ENCODE measurements at regions not wholly inside any gene's neighbourhood (a gene's known extent, or its start where the extent isn't known, plus 50 kb on each side); places are given as distances from the start of the nearest gene placed in this dataset.

GRCh38 chr4:112854420-112854819 lies 195.0 kb upstream of the ANK2 start:
- Histone ChIP-seq H3K36me3 (ENCODE audit: low read depth) (no peaks in the 10 kb centered on the region), H3K4me1 (replicated peaks; ENCODE audit: insufficient read depth) (no peaks in the 10 kb centered on the region), H3K79me2 (ENCODE audit: low read depth) (no peaks in the 10 kb centered on the region), H3K4me2 (no peak overlapping the region), H4K20me1 (ENCODE audit: insufficient read depth) (no peaks in the 10 kb centered on the region), H3K9me3 (ENCODE audit: insufficient read depth, low read depth) (no peaks in the 10 kb centered on the region), H3K9me2 (ENCODE audit: insufficient read depth) (no peaks in the 10 kb centered on the region), H2AFZ (no peak overlapping the region), H3K27me3 (ENCODE audit: insufficient read depth, low read depth) (no peaks in the 10 kb centered on the region), H3K27ac (no peak overlapping the region), H3K4me3 (no peak overlapping the region), H3F3A (ENCODE audit: insufficient read depth, low read depth) (no peaks in the 10 kb centered on the region)
- no TSS peak for BruUV-seq (replicated peaks)
- no peak for TF ChIP-seq CTCF (conservative IDR thresholded peaks at IDR 0.05)
- no peak for TF ChIP-seq EZH2 (IDR thresholded peaks at IDR 0.05; ENCODE audit: low read depth)
- ChIA-PET POLR2A (ENCODE audit: unreplicated experiment) (no interaction called here), CTCF (no interaction called here)
- no peak for DNase-seq
- intact Hi-C loops (cut with micrococcal nuclease; ENCODE audit: unreplicated experiment), result no loop called here

DNA sequence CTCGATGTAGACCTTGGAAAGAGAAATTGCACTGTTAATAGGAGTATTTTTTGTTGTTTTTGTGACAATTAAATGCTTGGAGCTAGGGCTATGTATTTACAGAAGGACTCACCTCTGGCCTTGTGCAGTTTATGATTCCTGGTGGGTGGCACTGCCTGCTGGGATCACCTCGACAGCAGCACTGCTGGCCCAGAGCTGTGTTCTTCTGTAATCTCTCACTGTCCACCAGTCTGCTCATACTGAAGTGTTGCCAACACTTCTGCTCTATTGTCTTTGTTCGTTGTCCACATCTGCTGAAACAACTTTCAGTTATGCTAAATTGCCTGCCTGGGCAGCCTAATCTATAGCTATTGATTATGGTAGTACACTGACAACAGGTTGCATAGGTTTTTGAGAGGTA lies 194.4 kb upstream of the ANK2 start:
- Histone ChIP-seq H3K9me2 (ENCODE audit: insufficient read depth) (no peaks in the 10 kb centered on the region), H3K27ac (no peak overlapping the region), H3K4me1 (replicated peaks; ENCODE audit: insufficient read depth) (no peaks in the 10 kb centered on the region), H2AFZ (no peak overlapping the region), H3K4me2 (no peak overlapping the region), H3K9me3 (ENCODE audit: insufficient read depth, low read depth) (no peaks in the 10 kb centered on the region), H3K27me3 (ENCODE audit: insufficient read depth, low read depth) (no peaks in the 10 kb centered on the region), H3K36me3 (ENCODE audit: low read depth) (no peaks in the 10 kb centered on the region), H3F3A (ENCODE audit: insufficient read depth, low read depth) (no peaks in the 10 kb centered on the region), H4K20me1 (ENCODE audit: insufficient read depth) (no peaks in the 10 kb centered on the region), H3K79me2 (ENCODE audit: low read depth) (no peaks in the 10 kb centered on the region), H3K4me3 (no peak overlapping the region)
- no peak for DNase-seq
- intact Hi-C loops (cut with micrococcal nuclease; ENCODE audit: unreplicated experiment), result no loop called here
- no TSS peak for BruUV-seq (replicated peaks)
- no peak for TF ChIP-seq CTCF (conservative IDR thresholded peaks at IDR 0.05)
- no peak for TF ChIP-seq EZH2 (IDR thresholded peaks at IDR 0.05; ENCODE audit: low read depth)
- CTCF ChIA-PET, result no interaction called here
- POLR2A ChIA-PET (ENCODE audit: unreplicated experiment), result no interaction called here

DNA sequence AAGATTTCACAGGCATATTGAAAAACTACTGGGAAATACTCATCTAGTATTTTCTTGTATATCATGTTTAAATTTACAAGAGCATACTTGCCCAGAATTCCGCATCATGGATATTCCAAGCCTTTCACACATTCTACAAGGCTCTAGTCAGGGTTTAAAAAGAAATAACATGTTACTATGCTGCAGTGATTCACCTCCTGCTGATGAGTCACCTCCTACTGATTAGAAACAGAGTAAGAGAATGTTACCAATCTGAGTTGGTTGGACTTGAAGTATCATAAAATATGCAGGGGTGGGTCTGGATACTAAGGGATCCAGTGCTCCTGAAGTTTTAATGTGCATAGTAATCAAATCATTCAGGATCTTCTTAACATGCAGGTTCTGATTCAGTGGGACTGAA lies 192.0 kb upstream of the ANK2 start:
- no peak for DNase-seq
- H3K79me2 ChIP-seq (ENCODE audit: low read depth), result no peaks in the 10 kb centered on the region
- ChIA-PET POLR2A (ENCODE audit: unreplicated experiment) (no interaction called here), CTCF (no interaction called here)
- H3F3A ChIP-seq (ENCODE audit: insufficient read depth, low read depth), result no peaks in the 10 kb centered on the region
- H3K27ac ChIP-seq, result no peak overlapping the region
- no peak for TF ChIP-seq EZH2 (IDR thresholded peaks at IDR 0.05; ENCODE audit: low read depth)
- no peak for TF ChIP-seq CTCF (conservative IDR thresholded peaks at IDR 0.05)
- H3K27me3 ChIP-seq (ENCODE audit: insufficient read depth, low read depth), result no peaks in the 10 kb centered on the region
- no peaks in the 10 kb centered on the region for H4K20me1 ChIP-seq (ENCODE audit: insufficient read depth)
- H3K4me3 ChIP-seq, result no peak overlapping the region
- no peaks in the 10 kb centered on the region for H3K9me2 ChIP-seq (ENCODE audit: insufficient read depth)
- H3K4me2 ChIP-seq, result no peak overlapping the region
- no peaks in the 10 kb centered on the region for H3K36me3 ChIP-seq (ENCODE audit: low read depth)
- no TSS peak for BruUV-seq (replicated peaks)
- intact Hi-C loops (cut with micrococcal nuclease; ENCODE audit: unreplicated experiment), result no loop called here
- no peak overlapping the region for H2AFZ ChIP-seq
- no peaks in the 10 kb centered on the region for H3K4me1 ChIP-seq (replicated peaks; ENCODE audit: insufficient read depth)
- H3K9me3 ChIP-seq (ENCODE audit: insufficient read depth, low read depth), result no peaks in the 10 kb centered on the region
